ENCODE measurements at regions not wholly inside any gene's neighbourhood (a gene's known extent, or its start where the extent isn't known, plus 50 kb on each side); places are given as distances from the start of the nearest gene placed in this dataset.

- DNase-seq, result no peak
These were observed 103.3 kb downstream of the DUSP10 start for GRCh38 chr1:221638595-221638994.

- DNase-seq, result no peak
These were observed 100.1 kb downstream of the DUSP10 start for GRCh38 chr1:221641811-221642210.

GRCh38 chr1:221643404-221644144 lies 98.3 kb downstream of the DUSP10 start:
- DNase-seq, result no peak

GRCh38 chr1:221644145-221644448 lies 97.8 kb downstream of the DUSP10 start:
- DNase-seq, result no peak

GRCh38 chr1:221644663-221645258 lies 97.1 kb downstream of the DUSP10 start:
- no peak for DNase-seq

GRCh38 chr1:221648201-221648600 lies 93.7 kb downstream of the DUSP10 start:
- no peak for DNase-seq

Measured in hematopoietic multipotent progenitor cell treated with erythropoietin and hydrocortisone succinate and interleukin-3 and kit ligand, for 6 days (in vitro differentiated cells).